Nephron progenitor cell (in vitro differentiated cells): ENCODE measurements at regions not wholly inside any gene's neighbourhood (a gene's known extent, or its start where the extent isn't known, plus 50 kb on each side); places are given as distances from the start of the nearest gene placed in this dataset.
"Not testable (repeated sequence)": the region's sequence is repeated elsewhere in the genome, so short reads cannot be mapped to it uniquely, and the experiment has no call there.

ENCODE experiments used
- DNase-seq: peaks from one replicate; pipeline ENCODE4 v3.0.0; 2021
- H3K27ac Mint-ChIP-seq: 2 replicates; pipeline ENCODE4 v1.8.0; 2021; ENCODE audit warnings: mild to moderate bottlenecking, moderate library complexity, mixed read lengths
- H3K27me3 Mint-ChIP-seq: 2 replicates; pipeline ENCODE4 v1.8.0; 2021; ENCODE audit warnings: mild to moderate bottlenecking, low read depth, mixed read lengths; ENCODE audit not compliant: poor library complexity
- H3K36me3 Mint-ChIP-seq: 2 replicates; pipeline ENCODE4 v1.8.0; 2021; ENCODE audit warnings: low read depth, mixed read lengths
- H3K4me1 Mint-ChIP-seq: 2 replicates; pipeline ENCODE4 v1.8.0; 2021; ENCODE audit warnings: mixed read lengths
- H3K4me3 Mint-ChIP-seq: 2 replicates; pipeline ENCODE4 v1.8.0; 2021; ENCODE audit warnings: mild to moderate bottlenecking, moderate library complexity, mixed read lengths
- H3K9me3 Mint-ChIP-seq: 2 replicates; pipeline ENCODE4 v1.8.0; 2021; ENCODE audit warnings: mild to moderate bottlenecking, moderate library complexity, mixed read lengths
- CTCF ChIP-seq: fragments of 200-600 bp; sonication (generic); IDR thresholded peaks from 2 replicates; pipeline ENCODE4 v1.5.0; 2021; ENCODE audit warnings: antibody characterized with exemption

- Mint-ChIP-seq H3K27me3 (no peaks in the 10 kb centered on the region), H3K27ac (no peak overlapping the region), H3K36me3 (no peaks in the 10 kb centered on the region), H3K4me1 (no peaks in the 10 kb centered on the region), H3K9me3 (peaks cover 7% of the 10 kb centered on the region), H3K4me3 (no peak overlapping the region)
- TF ChIP-seq CTCF: no peak
- DNase-seq: no peak
Observed at GRCh38 chr5:12679731-12680130, 775.5 kb upstream of the CTNND2 start.

- Mint-ChIP-seq H3K4me1 (no peaks in the 10 kb centered on the region), H3K9me3 (peaks cover 7% of the 10 kb centered on the region), H3K4me3 (no peak overlapping the region), H3K36me3 (no peaks in the 10 kb centered on the region), H3K27me3 (no peaks in the 10 kb centered on the region), H3K27ac (no peak overlapping the region)
- DNase-seq: no peak
- TF ChIP-seq CTCF: no peak
Observed at GRCh38 chr5:12675959-12676358, 771.7 kb upstream of the CTNND2 start.

- H3K4me1 Mint-ChIP-seq: no peaks in the 10 kb centered on the region
Observed at GRCh38 chr5:12672141-12672540, 767.9 kb upstream of the CTNND2 start.

GRCh38 chr5:12669326-12669725 lies 765.1 kb upstream of the CTNND2 start:
- Mint-ChIP-seq H3K27me3 (peaks cover 51% of the 10 kb centered on the region), H3K36me3 (no peaks in the 10 kb centered on the region), H3K4me1 (no peaks in the 10 kb centered on the region), H3K9me3 (no peaks in the 10 kb centered on the region), H3K4me3 (no peak overlapping the region), H3K27ac (no peak overlapping the region)
- TF ChIP-seq CTCF: no peak
- no peak for DNase-seq

More at GRCh38 chr5:12672141-12672540, 767.9 kb upstream of the CTNND2 start:
- no peaks in the 10 kb centered on the region for H3K36me3 Mint-ChIP-seq
- peaks cover 7% of the 10 kb centered on the region for H3K9me3 Mint-ChIP-seq
- H3K4me3 Mint-ChIP-seq: no peak overlapping the region
- H3K27me3 Mint-ChIP-seq: peaks cover 24% of the 10 kb centered on the region
- H3K27ac Mint-ChIP-seq: no peak overlapping the region
- DNase-seq: no peak
- no peak for TF ChIP-seq CTCF

GRCh38 chr5:12668564-12668963 lies 764.3 kb upstream of the CTNND2 start:
- H3K27ac Mint-ChIP-seq: no peak overlapping the region
- no peak for DNase-seq
- TF ChIP-seq CTCF: no peak
- H3K27me3 Mint-ChIP-seq: peaks cover 51% of the 10 kb centered on the region
- no peaks in the 10 kb centered on the region for H3K9me3 Mint-ChIP-seq
- no peaks in the 10 kb centered on the region for H3K4me1 Mint-ChIP-seq
- no peaks in the 10 kb centered on the region for H3K36me3 Mint-ChIP-seq
- H3K4me3 Mint-ChIP-seq: no peak overlapping the region

GRCh38 chr5:12667818-12668217 lies 763.6 kb upstream of the CTNND2 start:
- not testable (repeated sequence) for H3K4me1 Mint-ChIP-seq, H3K27ac Mint-ChIP-seq, H3K36me3 Mint-ChIP-seq, H3K4me3 Mint-ChIP-seq, DNase-seq, H3K9me3 Mint-ChIP-seq
- H3K27me3 Mint-ChIP-seq: peaks cover 52% of the 10 kb centered on the region

- H3K9me3 Mint-ChIP-seq, H3K4me3 Mint-ChIP-seq, DNase-seq, H3K36me3 Mint-ChIP-seq, H3K4me1 Mint-ChIP-seq, H3K27ac Mint-ChIP-seq: not testable (repeated sequence)
- H3K27me3 Mint-ChIP-seq: peaks cover 57% of the 10 kb centered on the region
Observed at GRCh38 chr5:12665772-12666171, 761.5 kb upstream of the CTNND2 start.
